Caco-2 (cell line): ENCODE measurements at regions not wholly inside any gene's neighbourhood (a gene's known extent, or its start where the extent isn't known, plus 50 kb on each side); places are given as distances from the start of the nearest gene placed in this dataset.

Experiments used
- BruUV-seq: library from RNA; stranded (reverse); fragments of 400-500 nt; replicated peaks from 2 replicates; lab custom pipeline; 2021; lab: Mats Ljungman, UMichigan
- CTCF ChIA-PET: fragments of 300-600 bp; sonication (Branson Sonifier 250); formaldehyde crosslinking; loops from one replicate; lab custom pipeline; 2022; ENCODE audit warnings: antibody characterized with exemption; lab: Charles Lee
- POLR2A ChIA-PET: fragments of 300-600 bp; sonication (Branson Sonifier 250); formaldehyde crosslinking; loops from one replicate; lab custom pipeline; 2022; ENCODE audit warnings: antibody characterized with exemption; lab: Charles Lee
- DNase-seq, 2 experiments: peaks; one replicate each; pipeline versions ENCODE4 v3.0.0 to v3.0.0-alpha.2; 2020 to 2022
- H3K27me3 ChIP-seq: replicated peaks from 2 replicates; pipeline ENCODE4 v1.6.0; 2011; ENCODE audit warnings: low read length; ENCODE audit not compliant: control insufficient read depth, insufficient read depth
- H3K36me3 ChIP-seq: 2 replicates; pipeline ENCODE4 v1.5.1; 2011; ENCODE audit warnings: low read length; ENCODE audit not compliant: control insufficient read depth, insufficient read depth
- H3K4me1 ChIP-seq: fragments of 250-450 bp; sonication (Bioruptor Pico); 2 replicates; pipeline ENCODE4 v1.5.1; 2020; ENCODE audit warnings: mild to moderate bottlenecking
- H3K4me3 ChIP-seq: 2 replicates; pipeline ENCODE4 v1.5.1; 2011; ENCODE audit warnings: low read depth, mild to moderate bottlenecking, control low read depth, low read length
- H3K9me3 ChIP-seq: fragments of 250-450 bp; sonication (Bioruptor Pico); 2 replicates; pipeline ENCODE4 v1.5.1; 2020; ENCODE audit warnings: mild to moderate bottlenecking, moderate library complexity
- H3K27ac Mint-ChIP-seq: one replicate; pipeline ENCODE4 v1.8.0; 2022; ENCODE audit warnings: mixed read lengths; ENCODE audit not compliant: unreplicated experiment
- H3K27me3 Mint-ChIP-seq: one replicate; pipeline ENCODE4 v1.8.0; 2022; ENCODE audit warnings: mixed read lengths; ENCODE audit not compliant: insufficient read depth, unreplicated experiment
- H3K36me3 Mint-ChIP-seq: one replicate; pipeline ENCODE4 v1.8.0; 2022; ENCODE audit warnings: mild to moderate bottlenecking, mixed read lengths; ENCODE audit not compliant: insufficient read depth, unreplicated experiment
- H3K4me1 Mint-ChIP-seq: one replicate; pipeline ENCODE4 v1.8.0; 2022; ENCODE audit warnings: low read depth, mixed read lengths; ENCODE audit not compliant: unreplicated experiment
- H3K4me3 Mint-ChIP-seq: one replicate; pipeline ENCODE4 v1.8.0; 2022; ENCODE audit warnings: mild to moderate bottlenecking, moderate library complexity, mixed read lengths; ENCODE audit not compliant: unreplicated experiment
- H3K9me3 Mint-ChIP-seq: one replicate; pipeline ENCODE4 v1.8.0; 2022; ENCODE audit warnings: mixed read lengths; ENCODE audit not compliant: unreplicated experiment
- CTCF ChIP-seq, 2 experiments: fragments of 200-600 bp in 1 of 2; IDR thresholded peaks; 1 replicate in 1 of 2; 2 replicates in 1 of 2; pipeline versions ENCODE4 v1.5.1 to v1.8.0; 2011 to 2022; ENCODE audit warnings: antibody characterized with exemption in 1 of 2, control low read depth in 1 of 2, inconsistent platforms in 1 of 2, low read depth in 1 of 2, low read length in 1 of 2, mild to moderate bottlenecking in 1 of 2, moderate library complexity in 1 of 2; ENCODE audit not compliant: insufficient read depth in 1 of 2, severe bottlenecking in 1 of 2, unreplicated experiment in 1 of 2
- intact Hi-C: fragments of 100-400 bp; cut with micrococcal nuclease; formaldehyde crosslinking; loops from one replicate; pipeline ENCODE4 v1.10.0; 2022; ENCODE audit not compliant: unreplicated experiment

GRCh38 chr5:82522897-82523296, 244.7 kb upstream of the RPS23 start:
- H3K4me3 Mint-ChIP-seq, result no peak overlapping the region

DNA sequence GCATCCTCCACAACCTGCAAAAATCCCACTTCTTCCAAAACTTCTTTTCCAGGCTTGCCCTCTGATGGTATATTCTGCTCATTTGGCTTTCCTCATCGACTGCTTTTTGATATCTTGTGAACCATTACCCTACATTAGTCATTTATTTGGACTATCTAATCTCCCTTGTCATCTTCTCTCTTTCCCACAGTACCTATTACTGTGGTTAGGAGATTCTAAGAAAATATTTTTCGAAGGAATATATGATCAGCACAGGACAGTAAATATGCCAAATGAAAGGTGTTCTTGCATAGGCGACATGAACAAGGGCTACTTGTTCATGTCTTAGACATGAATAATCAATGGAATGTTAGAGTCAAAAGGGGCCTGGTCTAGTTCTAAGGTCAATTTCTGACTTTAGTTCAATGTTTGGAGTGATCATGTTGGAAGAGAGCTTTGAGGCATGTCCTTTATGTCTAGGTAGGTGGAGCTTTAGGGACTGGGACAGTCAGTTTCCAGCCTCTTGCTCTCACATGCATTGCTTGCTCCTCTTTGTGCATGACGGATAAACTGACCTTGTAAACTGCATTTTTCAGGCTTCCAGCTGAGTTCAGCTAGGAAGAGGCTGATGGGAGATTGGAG, 243.4 kb upstream of the RPS23 start:
- intact Hi-C loops, result no loop called here
- no peaks in the 10 kb centered on the region for H3K36me3 Mint-ChIP-seq
- CTCF ChIA-PET, result no interaction called here
- Histone ChIP-seq H3K9me3 (no peaks in the 10 kb centered on the region), H3K36me3 (no peaks in the 10 kb centered on the region), H3K27me3 (no peaks in the 10 kb centered on the region), H3K4me3 (no peak overlapping the region), H3K4me1 (no peaks in the 10 kb centered on the region)
- peaks cover 10% of the 10 kb centered on the region for H3K9me3 Mint-ChIP-seq
- DNase-seq, result no peak
- H3K27ac Mint-ChIP-seq, result no peak overlapping the region
- no peak for TF ChIP-seq CTCF (IDR thresholded peaks at IDR 0.05; ENCODE audit: insufficient read depth in 1 of 2, low read depth in 1 of 2, low read length in 1 of 2, severe bottlenecking in 1 of 2, unreplicated experiment in 1 of 2)
- POLR2A ChIA-PET, result no interaction called here
- no peak overlapping the region for H3K4me3 Mint-ChIP-seq
- no TSS peak for BruUV-seq
- peaks cover 9% of the 10 kb centered on the region for H3K4me1 Mint-ChIP-seq
- no peaks in the 10 kb centered on the region for H3K27me3 Mint-ChIP-seq

More at GRCh38 chr5:82522897-82523296, 244.7 kb upstream of the RPS23 start:
- BruUV-seq, result no TSS peak
- ChIA-PET POLR2A (no interaction called here), CTCF (no interaction called here)
- H3K36me3 ChIP-seq, result no peaks in the 10 kb centered on the region
- no peaks in the 10 kb centered on the region for H3K27me3 ChIP-seq
- Mint-ChIP-seq H3K4me1 (peaks cover 9% of the 10 kb centered on the region), H3K36me3 (no peaks in the 10 kb centered on the region), H3K27ac (no peak overlapping the region), H3K9me3 (peaks cover 13% of the 10 kb centered on the region), H3K27me3 (no peaks in the 10 kb centered on the region)
- intact Hi-C loops, result no loop called here
- no peaks in the 10 kb centered on the region for H3K4me1 ChIP-seq
- no peak for TF ChIP-seq CTCF (IDR thresholded peaks at IDR 0.05; ENCODE audit: insufficient read depth in 1 of 2, low read depth in 1 of 2, low read length in 1 of 2, severe bottlenecking in 1 of 2, unreplicated experiment in 1 of 2)
- 0 out of 2 replicates have a peak, but pooled peaks cover 3% of the 10 kb centered on the region for H3K9me3 ChIP-seq
- DNase-seq, result no peak
- H3K4me3 ChIP-seq, result no peak overlapping the region

- Mint-ChIP-seq H3K36me3 (no peaks in the 10 kb centered on the region), H3K4me1 (peaks cover 9% of the 10 kb centered on the region), H3K4me3 (no peak overlapping the region), H3K27me3 (no peaks in the 10 kb centered on the region), H3K9me3 (peaks cover 10% of the 10 kb centered on the region), H3K27ac (no peak overlapping the region)
- Histone ChIP-seq H3K4me3 (no peak overlapping the region), H3K36me3 (no peaks in the 10 kb centered on the region), H3K4me1 (no peaks in the 10 kb centered on the region; the same call in 1 of the 2 replicates), H3K27me3 (no peaks in the 10 kb centered on the region), H3K9me3 (no peaks in the 10 kb centered on the region)
- intact Hi-C loops, result no loop called here
- BruUV-seq, result no TSS peak
- no peak for DNase-seq
- TF ChIP-seq CTCF (IDR thresholded peaks at IDR 0.05; ENCODE audit: insufficient read depth in 1 of 2, low read depth in 1 of 2, low read length in 1 of 2, severe bottlenecking in 1 of 2, unreplicated experiment in 1 of 2), result no peak
- CTCF ChIA-PET, result no interaction called here
- POLR2A ChIA-PET, result no interaction called here
These were observed 241.4 kb upstream of the RPS23 start for GRCh38 chr5:82519558-82519957.
